Naive thymus-derived CD8-positive, alpha-beta T cell (primary cell): ENCODE measurements at regions not wholly inside any gene's neighbourhood (a gene's known extent, or its start where the extent isn't known, plus 50 kb on each side); places are given as distances from the start of the nearest gene placed in this dataset.
"Not testable (repeated sequence)": the region's sequence is repeated elsewhere in the genome, so short reads cannot be mapped to it uniquely, and the experiment has no call there.

Experiments used
- ATAC-seq, 2 donors: fragments of 150-1000 bp; cut with Tn5 transposase in 1 of 2; sonication (Bioruptor Pico), chemical (Tn5 transposase) in 1 of 2; 1 replicate in 1 of 2; 2 replicates in 1 of 2; pipeline ENCODE4 v1.10.0; 2021; ENCODE audit warnings: mild to moderate bottlenecking in 2 of 2, moderate library complexity in 2 of 2
- POLR2A ChIA-PET: fragments of 350-600 bp; sonication (Branson Sonifier 250); formaldehyde crosslinking; loops from one replicate; lab custom pipeline; 2021; ENCODE audit warnings: antibody characterized with exemption; lab: Charles Lee
- DNase-seq, 10 donors: peaks; one replicate each; pipeline versions ENCODE4 v3.0.0 to v3.0.0-alpha.2; 2020 to 2022
- H3K27ac Mint-ChIP-seq, 10 donors: one replicate each; pipeline ENCODE4 v1.8.0; 2020 to 2022; ENCODE audit warnings: mild to moderate bottlenecking in 10 of 10, mixed read lengths in 10 of 10, moderate library complexity in 4 of 10, inconsistent platforms in 1 of 10
- H3K27me3 Mint-ChIP-seq, 5 donors: one replicate each; pipeline ENCODE4 v1.8.0; 2021 to 2022; ENCODE audit warnings: mixed read lengths in 5 of 5
- H3K36me3 Mint-ChIP-seq, 3 donors: one replicate each; pipeline ENCODE4 v1.8.0; 2020 to 2022; ENCODE audit warnings: mixed read lengths in 3 of 3, mild to moderate bottlenecking in 2 of 3, inconsistent platforms in 1 of 3
- H3K4me1 Mint-ChIP-seq, 4 donors: one replicate each; pipeline ENCODE4 v1.8.0; 2021 to 2022; ENCODE audit warnings: mixed read lengths in 4 of 4
- H3K4me3 Mint-ChIP-seq, 10 donors: one replicate each; pipeline ENCODE4 v1.8.0; 2020 to 2022; ENCODE audit warnings: mild to moderate bottlenecking in 10 of 10, mixed read lengths in 10 of 10, moderate library complexity in 6 of 10, inconsistent platforms in 1 of 10
- H3K9me3 Mint-ChIP-seq, 9 donors: one replicate each; pipeline ENCODE4 v1.8.0; 2020 to 2022; ENCODE audit warnings: mixed read lengths in 9 of 9, mild to moderate bottlenecking in 3 of 9, inconsistent platforms in 1 of 9, moderate library complexity in 1 of 9

- ATAC-seq (no peak), DNase-seq (no peak)
- Mint-ChIP-seq H3K27me3 (peaks cover 0 to 16% (median 0%) of the 10 kb centered on the region in 5 donors), H3K4me1 (no peaks in the 10 kb centered on the region), H3K36me3 (peaks cover 0 to 21% (median 0%) of the 10 kb centered on the region in 3 donors), H3K27ac (no peak overlapping the region), H3K9me3 (peaks cover 0 to 36% (median 12%) of the 10 kb centered on the region in 9 donors), H3K4me3 (no peak overlapping the region)
- POLR2A ChIA-PET: no interaction called here
Measured at GRCh38 chr21:39072468-39072867, 110.8 kb downstream of the PSMG1 start.

GRCh38 chr21:39071623-39072214 is 111.5 kb downstream of the PSMG1 start:
- H3K27ac Mint-ChIP-seq: no peak overlapping the region
- no peaks in the 10 kb centered on the region for H3K4me1 Mint-ChIP-seq
- POLR2A ChIA-PET: no interaction called here
- no peak for DNase-seq
- peaks cover 0 to 16% (median 0%) of the 10 kb centered on the region in 5 donors for H3K27me3 Mint-ChIP-seq
- H3K4me3 Mint-ChIP-seq: no peak overlapping the region
- H3K9me3 Mint-ChIP-seq: peaks cover 0 to 35% (median 12%) of the 10 kb centered on the region in 9 donors
- ATAC-seq: no peak
- H3K36me3 Mint-ChIP-seq: peaks cover 0 to 21% (median 0%) of the 10 kb centered on the region in 3 donors

- H3K4me3 Mint-ChIP-seq, ATAC-seq, H3K27ac Mint-ChIP-seq, H3K27me3 Mint-ChIP-seq, POLR2A ChIA-PET, DNase-seq, H3K4me1 Mint-ChIP-seq: not testable (repeated sequence)
- Mint-ChIP-seq H3K36me3 (peaks cover 0 to 13% (median 0%) of the 10 kb centered on the region in 3 donors), H3K9me3 (peaks cover 0 to 21% (median 5%) of the 10 kb centered on the region in 9 donors)
Measured at GRCh38 chr21:39069856-39070255, 113.4 kb downstream of the PSMG1 start.

- Mint-ChIP-seq H3K9me3 (peaks cover 0 to 11% (median 2%) of the 10 kb centered on the region in 9 donors), H3K4me3 (no peak overlapping the region), H3K4me1 (no peaks in the 10 kb centered on the region), H3K36me3 (peaks cover 0 to 6% (median 0%) of the 10 kb centered on the region in 3 donors), H3K27me3 (peaks cover 0 to 4% (median 0%) of the 10 kb centered on the region in 5 donors), H3K27ac (no peak overlapping the region)
- POLR2A ChIA-PET: no interaction called here
- no peak for DNase-seq
- ATAC-seq: no peak
Measured at GRCh38 chr21:39066829-39067780, 116.1 kb downstream of the PSMG1 start.

- no peak overlapping the region for H3K4me3 Mint-ChIP-seq
- H3K9me3 Mint-ChIP-seq: peaks cover 0 to 11% (median 2%) of the 10 kb centered on the region in 9 donors
- no peak overlapping the region for H3K27ac Mint-ChIP-seq
- DNase-seq (no peak), ATAC-seq (no peak)
- peaks cover 0 to 6% (median 0%) of the 10 kb centered on the region in 3 donors for H3K36me3 Mint-ChIP-seq
- no peaks in the 10 kb centered on the region for H3K4me1 Mint-ChIP-seq
- POLR2A ChIA-PET: no interaction called here
- peaks cover 0 to 4% (median 0%) of the 10 kb centered on the region in 5 donors for H3K27me3 Mint-ChIP-seq
Measured at GRCh38 chr21:39065917-39066316, 117.3 kb downstream of the PSMG1 start.

GRCh38 chr21:39064325-39065012 is 118.8 kb downstream of the PSMG1 start:
- Mint-ChIP-seq H3K4me1 (no peaks in the 10 kb centered on the region), H3K36me3 (peaks cover 0 to 6% (median 0%) of the 10 kb centered on the region in 3 donors), H3K9me3 (peaks cover 0 to 11% (median 2%) of the 10 kb centered on the region in 9 donors), H3K27ac (no peak overlapping the region), H3K4me3 (no peak overlapping the region), H3K27me3 (peaks cover 0 to 8% (median 0%) of the 10 kb centered on the region in 5 donors)
- POLR2A ChIA-PET: no interaction called here
- ATAC-seq (no peak), DNase-seq (no peak)

GRCh38 chr21:39063517-39063916 is 119.7 kb downstream of the PSMG1 start:
- no peaks in the 10 kb centered on the region for H3K4me1 Mint-ChIP-seq
- H3K4me3 Mint-ChIP-seq: no peak overlapping the region
- H3K9me3 Mint-ChIP-seq: peaks cover 0 to 4% (median 0%) of the 10 kb centered on the region in 9 donors
- POLR2A ChIA-PET: no interaction called here
- peaks cover 0 to under 1% (median 0%) of the 10 kb centered on the region in 3 donors for H3K36me3 Mint-ChIP-seq
- DNase-seq (no peak), ATAC-seq (no peak)
- H3K27ac Mint-ChIP-seq: no peak overlapping the region
- H3K27me3 Mint-ChIP-seq: peaks cover 0 to 8% (median 0%) of the 10 kb centered on the region in 5 donors

GRCh38 chr21:39062196-39062595 is 121.1 kb downstream of the PSMG1 start:
- no peak for DNase-seq
- ATAC-seq: no peak
- Mint-ChIP-seq H3K9me3 (peaks cover 0 to 2% (median 0%) of the 10 kb centered on the region in 9 donors), H3K27ac (no peak overlapping the region), H3K27me3 (peaks cover 0 to 8% (median 0%) of the 10 kb centered on the region in 5 donors), H3K36me3 (no peaks in the 10 kb centered on the region), H3K4me1 (no peaks in the 10 kb centered on the region), H3K4me3 (no peak overlapping the region)
- POLR2A ChIA-PET: no interaction called here

GRCh38 chr21:39061766-39062165 is 121.5 kb downstream of the PSMG1 start:
- ATAC-seq (no peak), DNase-seq (no peak)
- Mint-ChIP-seq H3K27me3 (peaks cover 0 to 8% (median 0%) of the 10 kb centered on the region in 5 donors), H3K4me1 (no peaks in the 10 kb centered on the region), H3K4me3 (no peak overlapping the region), H3K9me3 (peaks cover 0 to 2% (median 0%) of the 10 kb centered on the region in 9 donors), H3K27ac (no peak overlapping the region), H3K36me3 (no peaks in the 10 kb centered on the region)
- POLR2A ChIA-PET: no interaction called here

- H3K9me3 Mint-ChIP-seq: peaks cover 0 to 2% (median 0%) of the 10 kb centered on the region in 9 donors
- POLR2A ChIA-PET: no interaction called here
- DNase-seq: no peak
- H3K4me3 Mint-ChIP-seq: no peak overlapping the region
- H3K27ac Mint-ChIP-seq: no peak overlapping the region
- ATAC-seq: no peak
- H3K4me1 Mint-ChIP-seq: no peaks in the 10 kb centered on the region
- no peaks in the 10 kb centered on the region for H3K36me3 Mint-ChIP-seq
- H3K27me3 Mint-ChIP-seq: peaks cover 0 to 7% (median 3%) of the 10 kb centered on the region in 5 donors
Measured at GRCh38 chr21:39060485-39061083, 122.7 kb downstream of the PSMG1 start.

GRCh38 chr21:39057121-39057520 is 126.1 kb downstream of the PSMG1 start:
- Mint-ChIP-seq H3K27ac (no peak overlapping the region), H3K9me3 (no peaks in the 10 kb centered on the region), H3K27me3 (peaks cover 0 to 8% (median 4%) of the 10 kb centered on the region in 5 donors), H3K36me3 (no peaks in the 10 kb centered on the region), H3K4me1 (no peaks in the 10 kb centered on the region), H3K4me3 (no peak overlapping the region)
- ATAC-seq: no peak
- no peak for DNase-seq
- POLR2A ChIA-PET: no interaction called here

- Mint-ChIP-seq H3K9me3 (no peaks in the 10 kb centered on the region), H3K4me3 (no peak overlapping the region), H3K27ac (no peak overlapping the region), H3K36me3 (no peaks in the 10 kb centered on the region), H3K4me1 (no peaks in the 10 kb centered on the region), H3K27me3 (peaks cover 0 to 8% (median 4%) of the 10 kb centered on the region in 5 donors)
- POLR2A ChIA-PET: no interaction called here
- ATAC-seq: no peak
- no peak for DNase-seq
Measured at GRCh38 chr21:39056636-39057035, 126.6 kb downstream of the PSMG1 start.
